ENCODE measurements at regions not wholly inside any gene's neighbourhood (a gene's known extent, or its start where the extent isn't known, plus 50 kb on each side); places are given as distances from the start of the nearest gene placed in this dataset.

- Mint-ChIP-seq H3K27ac (no peak overlapping the region), H3K4me3 (no peak overlapping the region), H3K36me3 (peaks cover 0 to 1% of the 10 kb centered on the region in 2 donors), H3K4me1 (peaks cover 35% of the 10 kb centered on the region), H3K9me3 (no peaks in the 10 kb centered on the region), H3K27me3 (ENCODE audit: low read depth in 3 of 3) (peaks cover 12 to 30% (median 26%) of the 10 kb centered on the region in 3 donors)
- Histone ChIP-seq H3K4me2 (replicated peaks; ENCODE audit: extremely low read depth, low read length, poor library complexity, severe bottlenecking) (no peak overlapping the region), H3K4me1 (ENCODE audit: control insufficient read depth in 1 of 2, insufficient read depth in 2 of 2, low read length in 2 of 2) (peaks cover 34 to 43% of the 10 kb centered on the region in 2 donors), H3K4me3 (replicated peaks in 1 of 3; ENCODE audit: low read depth in 2 of 3, low read length in 3 of 3) (no peak overlapping the region), H3K9ac (ENCODE audit: insufficient read depth, low read length, poor library complexity, severe bottlenecking) (no peak overlapping the region), H3K27ac (ENCODE audit: low read depth in 1 of 2, low read length in 2 of 2) (no peak overlapping the region), H3K36me3 (replicated peaks in 1 of 2; ENCODE audit: control insufficient read depth in 1 of 2, insufficient read depth in 2 of 2, low read length in 2 of 2) (no peaks in the 10 kb centered on the region), H3K79me2 (ENCODE audit: insufficient read depth, low read length) (no peaks in the 10 kb centered on the region), H2AFZ (ENCODE audit: insufficient read depth, low read depth, low read length, poor library complexity, severe bottlenecking) (no peak overlapping the region), H4K20me1 (ENCODE audit: insufficient read depth, low read length) (no peaks in the 10 kb centered on the region), H3K27me3 (ENCODE audit: control insufficient read depth in 2 of 2, insufficient read depth in 2 of 2, low read length in 2 of 2) (peaks cover 7 to 10% of the 10 kb centered on the region in 2 donors), H3K9me3 (replicated peaks in 1 of 2; ENCODE audit: control insufficient read depth in 1 of 2, insufficient read depth in 1 of 2, low read length in 2 of 2) (no peaks in the 10 kb centered on the region)
- DNase-seq, result no peak
- TF ChIP-seq CTCF (IDR thresholded peaks at IDR 0.05), result no peak
- intact Hi-C loops (cut with micrococcal nuclease), result loop anchor here (5.0 to 10.0 kb wide), 3 partner anchors 148 to 242 kb away; no protein-coding TSS in a partner anchor
- 33% methylated on average over 1 of the region's 2 CpGs for WGBS (ENCODE audit: insufficient coverage)
These were observed 161.7 kb upstream of the PARP11 start for GRCh38 chr12:4034921-4035320.

- Histone ChIP-seq H3K27me3 (ENCODE audit: control insufficient read depth in 2 of 2, insufficient read depth in 2 of 2, low read length in 2 of 2) (peaks cover 7 to 14% of the 10 kb centered on the region in 2 donors), H3K9ac (ENCODE audit: insufficient read depth, low read length, poor library complexity, severe bottlenecking) (no peak overlapping the region), H3K79me2 (ENCODE audit: insufficient read depth, low read length) (no peaks in the 10 kb centered on the region), H3K4me3 (replicated peaks in 1 of 3; ENCODE audit: low read depth in 2 of 3, low read length in 3 of 3) (no peak overlapping the region), H4K20me1 (ENCODE audit: insufficient read depth, low read length) (no peaks in the 10 kb centered on the region), H3K36me3 (replicated peaks in 1 of 2; ENCODE audit: control insufficient read depth in 1 of 2, insufficient read depth in 2 of 2, low read length in 2 of 2) (no peaks in the 10 kb centered on the region), H2AFZ (ENCODE audit: insufficient read depth, low read depth, low read length, poor library complexity, severe bottlenecking) (no peak overlapping the region), H3K4me1 (ENCODE audit: control insufficient read depth in 1 of 2, insufficient read depth in 2 of 2, low read length in 2 of 2) (peaks cover 25 to 32% of the 10 kb centered on the region in 2 donors), H3K27ac (ENCODE audit: low read depth in 1 of 2, low read length in 2 of 2) (no peak overlapping the region), H3K4me2 (replicated peaks; ENCODE audit: extremely low read depth, low read length, poor library complexity, severe bottlenecking) (no peak overlapping the region), H3K9me3 (replicated peaks in 1 of 2; ENCODE audit: control insufficient read depth in 1 of 2, insufficient read depth in 1 of 2, low read length in 2 of 2) (no peaks in the 10 kb centered on the region)
- peaks cover 23% of the 10 kb centered on the region for H3K4me1 Mint-ChIP-seq
- H3K27ac Mint-ChIP-seq, result peak overlapping the region in 1 of 7 donors; percentile 54
- TF ChIP-seq CTCF (IDR thresholded peaks at IDR 0.05), result no peak
- no peak for DNase-seq
- H3K9me3 Mint-ChIP-seq, result no peaks in the 10 kb centered on the region
- intact Hi-C loops (cut with micrococcal nuclease), result loop anchor here in 1 of 2 donors (5.0 to 10.0 kb wide), 2 partner anchors 148 to 244 kb away; no protein-coding TSS in a partner anchor
- peaks cover 0 to 1% of the 10 kb centered on the region in 2 donors for H3K36me3 Mint-ChIP-seq
- no peak overlapping the region for H3K4me3 Mint-ChIP-seq
- peaks cover 12 to 30% (median 28%) of the 10 kb centered on the region in 3 donors for H3K27me3 Mint-ChIP-seq (ENCODE audit: low read depth in 3 of 3)
- WGBS (ENCODE audit: insufficient coverage), result 100% methylated on average over 1 of the region's 5 CpGs
These were observed 159.9 kb upstream of the PARP11 start for GRCh38 chr12:4032924-4033615.
